ENCODE measurements at regions not wholly inside any gene's neighbourhood (a gene's known extent, or its start where the extent isn't known, plus 50 kb on each side); places are given as distances from the start of the nearest gene placed in this dataset.

- no peaks in the 10 kb centered on the region for H4K20me1 ChIP-seq (ENCODE audit: insufficient read depth, low read length)
- no peaks in the 10 kb centered on the region for H3K36me3 ChIP-seq (replicated peaks; ENCODE audit: insufficient read depth, low read length)
- H2AFZ ChIP-seq (ENCODE audit: low read length), result no peak overlapping the region
- H3K27ac ChIP-seq (ENCODE audit: low read length), result no peak overlapping the region
- no peaks in the 10 kb centered on the region for H3K79me2 ChIP-seq (ENCODE audit: low read length)
- H3F3A ChIP-seq (ENCODE audit: insufficient read depth, low read length), result no peaks in the 10 kb centered on the region
- no peak for TF ChIP-seq CTCF (IDR thresholded peaks at IDR 0.05; ENCODE audit: low read length)
- no peak for TF ChIP-seq EZH2 (optimal IDR thresholded peaks at IDR 0.05; ENCODE audit: low read depth, low read length)
- no peaks in the 10 kb centered on the region for H3K9me3 ChIP-seq (replicated peaks; ENCODE audit: insufficient read depth, low read length)
- no peak for DNase-seq
- H3K4me3 ChIP-seq (ENCODE audit: low read length), result no peak overlapping the region
- no peak overlapping the region for H3K4me2 ChIP-seq (ENCODE audit: low read depth, low read length)
- H3K27me3 ChIP-seq (replicated peaks; ENCODE audit: insufficient read depth, low read length), result no peaks in the 10 kb centered on the region
- no peak overlapping the region for H3K9ac ChIP-seq (ENCODE audit: low read length)
- H3K4me1 ChIP-seq (ENCODE audit: low read length), result no peaks in the 10 kb centered on the region
- H3K9me2 ChIP-seq (replicated peaks; ENCODE audit: insufficient read depth, low read length), result no peaks in the 10 kb centered on the region
Observed at GRCh38 chr5:73327908-73328455, 120.6 kb downstream of the FOXD1 start.

- Histone ChIP-seq H3F3A (ENCODE audit: insufficient read depth, low read length) (no peaks in the 10 kb centered on the region), H2AFZ (ENCODE audit: low read length) (no peak overlapping the region), H3K27ac (ENCODE audit: low read length) (no peak overlapping the region), H3K36me3 (replicated peaks; ENCODE audit: insufficient read depth, low read length) (no peaks in the 10 kb centered on the region), H3K79me2 (ENCODE audit: low read length) (no peaks in the 10 kb centered on the region), H3K9me2 (replicated peaks; ENCODE audit: insufficient read depth, low read length) (no peaks in the 10 kb centered on the region), H3K9me3 (replicated peaks; ENCODE audit: insufficient read depth, low read length) (no peaks in the 10 kb centered on the region), H3K4me3 (ENCODE audit: low read length) (no peak overlapping the region), H4K20me1 (ENCODE audit: insufficient read depth, low read length) (no peaks in the 10 kb centered on the region), H3K4me2 (ENCODE audit: low read depth, low read length) (no peak overlapping the region), H3K9ac (ENCODE audit: low read length) (no peak overlapping the region), H3K4me1 (ENCODE audit: low read length) (no peaks in the 10 kb centered on the region), H3K27me3 (replicated peaks; ENCODE audit: insufficient read depth, low read length) (no peaks in the 10 kb centered on the region)
- DNase-seq, result no peak
- TF ChIP-seq EZH2phosphoT487 (IDR thresholded peaks at IDR 0.05; ENCODE audit: low read length) (no peak), EZH2 (optimal IDR thresholded peaks at IDR 0.05; ENCODE audit: low read depth, low read length) (no peak), CTCF (IDR thresholded peaks at IDR 0.05; ENCODE audit: low read length) (no peak)
Observed at GRCh38 chr5:73325546-73325945, 123.0 kb downstream of the FOXD1 start.

GRCh38 chr5:73323466-73323865, 125.1 kb downstream of the FOXD1 start:
- Histone ChIP-seq H3K4me1 (ENCODE audit: low read length) (no peaks in the 10 kb centered on the region), H3F3A (ENCODE audit: insufficient read depth, low read length) (no peaks in the 10 kb centered on the region), H3K36me3 (replicated peaks; ENCODE audit: insufficient read depth, low read length) (no peaks in the 10 kb centered on the region), H3K9me3 (replicated peaks; ENCODE audit: insufficient read depth, low read length) (no peaks in the 10 kb centered on the region), H3K4me2 (ENCODE audit: low read depth, low read length) (no peak overlapping the region), H2AFZ (ENCODE audit: low read length) (no peak overlapping the region), H3K9me2 (replicated peaks; ENCODE audit: insufficient read depth, low read length) (no peaks in the 10 kb centered on the region), H3K4me3 (ENCODE audit: low read length) (no peak overlapping the region), H3K9ac (ENCODE audit: low read length) (no peak overlapping the region), H3K79me2 (ENCODE audit: low read length) (no peaks in the 10 kb centered on the region), H3K27me3 (replicated peaks; ENCODE audit: insufficient read depth, low read length) (no peaks in the 10 kb centered on the region), H3K27ac (ENCODE audit: low read length) (no peak overlapping the region), H4K20me1 (ENCODE audit: insufficient read depth, low read length) (no peaks in the 10 kb centered on the region)
- DNase-seq, result no peak
- TF ChIP-seq CTCF (IDR thresholded peaks at IDR 0.05; ENCODE audit: low read length) (no peak), EZH2 (optimal IDR thresholded peaks at IDR 0.05; ENCODE audit: low read depth, low read length) (no peak), EZH2phosphoT487 (IDR thresholded peaks at IDR 0.05; ENCODE audit: low read length) (no peak)

Data from MM.1S (cell line).